HepG2 (cell line): ENCODE measurements at regions not wholly inside any gene's neighbourhood (a gene's known extent, or its start where the extent isn't known, plus 50 kb on each side); places are given as distances from the start of the nearest gene placed in this dataset.

Experiments used
- ATAC-seq: fragments of 200-7000 bp; cut with Tn5 transposase; 3 replicates; pipeline ENCODE4 v1.9.1; 2020; ENCODE audit warnings: mild to moderate bottlenecking, moderate library complexity
- BruUV-seq: library from RNA; stranded (reverse); fragments of 400-500 nt; replicated peaks from 2 replicates; lab custom pipeline; 2021; lab: Mats Ljungman, UMichigan
- CTCF ChIA-PET: fragments of 300-600 bp; formaldehyde crosslinking; extraction: SDS; loops from one replicate; lab custom pipeline; 2021; ENCODE audit warnings: low total read pairs, inconsistent platforms, low intra/inter-chr PET ratio; lab: Yijun Ruan, JAX
- POLR2A ChIA-PET: fragments of 350-600 bp; sonication (Branson Sonifier 250); formaldehyde crosslinking; loops from one replicate; lab custom pipeline; 2020; ENCODE audit warnings: antibody characterized with exemption, inconsistent platforms; lab: Yijun Ruan, JAX
- DNase-seq: peaks from one replicate; pipeline ENCODE4 v3.0.0-alpha.2; 2015; ENCODE audit warnings: low spot score
- FAIRE-seq: peaks from 3 replicates; lab custom pipeline; 2011; peaks lifted over from hg19 to GRCh38; lab: Jason Lieb, UNC
- H2AFZ ChIP-seq: one replicate; pipeline ENCODE4 v1.6.1; 2011; ENCODE audit warnings: low read length, inconsistent platforms
- H3K27ac ChIP-seq: fragments of 300-600 bp; 3 replicates; pipeline ENCODE4 v1.8.0; 2011; ENCODE audit warnings: mixed run types, mild to moderate bottlenecking, mixed read lengths, low read length, inconsistent platforms; ENCODE audit not compliant: insufficient read depth; ENCODE audit errors: extremely low read length
- H3K27me3 ChIP-seq, 2 experiments: fragments of 200-600 bp in 1 of 2; 2 replicates in 1 of 2; 3 replicates in 1 of 2; pipeline versions ENCODE4 v1.6.0 to v1.8.0; 2011; ENCODE audit warnings: low read length in 2 of 2, mild to moderate bottlenecking in 2 of 2, moderate library complexity in 2 of 2, inconsistent platforms in 1 of 2; ENCODE audit not compliant: insufficient read depth in 2 of 2, control insufficient read depth in 1 of 2
- H3K36me3 ChIP-seq, 2 experiments: fragments of 200-600 bp in 1 of 2; replicated peaks in 1 of 2; 2 replicates in 1 of 2; 3 replicates in 1 of 2; pipeline versions ENCODE4 v1.5.1 to v1.8.0; 2011; ENCODE audit warnings: low read length in 2 of 2, inconsistent platforms in 1 of 2; ENCODE audit not compliant: insufficient read depth in 2 of 2, control insufficient read depth in 1 of 2
- H3K4me1 ChIP-seq: 2 replicates; pipeline ENCODE4 v1.5.1; 2012; ENCODE audit warnings: low read length, inconsistent platforms; ENCODE audit not compliant: insufficient read depth
- H3K4me2 ChIP-seq: 2 replicates; pipeline ENCODE4 v1.6.0; 2011; ENCODE audit warnings: low read depth, low read length, inconsistent platforms
- H3K4me3 ChIP-seq, 3 experiments: fragments of 200-600 bp in 1 of 3; sonication (generic), shearing (Covaris generic) in 1 of 3; replicated peaks in 1 of 3; 2 replicates each; pipeline ENCODE4 v1.5.1; 2011 to 2016; ENCODE audit warnings: low read length in 3 of 3, inconsistent platforms in 2 of 3, low read depth in 2 of 3, mild to moderate bottlenecking in 2 of 3, control low read depth in 1 of 3, mixed read lengths in 1 of 3; ENCODE audit not compliant: insufficient read depth in 1 of 3
- H3K79me2 ChIP-seq: one replicate; pipeline ENCODE4 v1.6.1; 2011; ENCODE audit warnings: low read length, inconsistent platforms; ENCODE audit not compliant: insufficient read depth
- H3K9ac ChIP-seq: 2 replicates; pipeline ENCODE4 v1.6.0; 2011; ENCODE audit warnings: mild to moderate bottlenecking, low read depth, low read length, inconsistent platforms; ENCODE audit not compliant: insufficient read depth
- H3K9me3 ChIP-seq: 2 replicates; pipeline ENCODE4 v1.5.1; 2012; ENCODE audit warnings: mild to moderate bottlenecking, low read length
- H4K20me1 ChIP-seq: 2 replicates; pipeline ENCODE4 v1.6.0; 2011; ENCODE audit warnings: inconsistent platforms, mild to moderate bottlenecking, low read length, moderate library complexity; ENCODE audit not compliant: insufficient read depth
- ATAD3A ChIP-seq: sonication (generic); formaldehyde crosslinking; IDR thresholded peaks from 2 replicates; pipeline ENCODE4 v1.4.0; 2020; ENCODE audit warnings: missing genetic modification reagents
- E2F1 ChIP-seq: sonication (generic); formaldehyde crosslinking; IDR thresholded peaks from 2 replicates; pipeline ENCODE4 v1.5.0; 2020; ENCODE audit warnings: missing genetic modification reagents
- FOXA3 ChIP-seq: IDR thresholded peaks from 2 replicates; pipeline ENCODE4 v1.6.1; 2016; ENCODE audit warnings: missing genetic modification reagents, missing compliant biosample characterization
- FOXO1 ChIP-seq: sonication (generic); formaldehyde crosslinking; IDR thresholded peaks from 2 replicates; pipeline ENCODE4 v1.4.0; 2020; ENCODE audit warnings: missing genetic modification reagents
- GLMP ChIP-seq: sonication (generic); formaldehyde crosslinking; IDR thresholded peaks from 2 replicates; pipeline ENCODE4 v1.9.0; 2021; ENCODE audit warnings: missing genetic modification reagents, mild to moderate bottlenecking, borderline replicate concordance
- HNRNPH1 ChIP-seq: fragments of 200-400 bp; formaldehyde crosslinking; optimal IDR thresholded peaks from 2 replicates; pipeline ENCODE3; 2017; ENCODE audit warnings: mild to moderate bottlenecking, low read depth, low read length
- MAFG ChIP-seq: sonication (generic); formaldehyde crosslinking; IDR thresholded peaks from 2 replicates; pipeline ENCODE4 v1.5.1; 2020; ENCODE audit warnings: mild to moderate bottlenecking, missing genetic modification reagents
- MED13 ChIP-seq: sonication (generic); formaldehyde crosslinking; IDR thresholded peaks from 2 replicates; pipeline ENCODE4 v1.5.0; 2020; ENCODE audit warnings: missing genetic modification reagents
- NRL ChIP-seq: sonication (generic); formaldehyde crosslinking; IDR thresholded peaks from 2 replicates; pipeline ENCODE4 v1.5.0; 2020; ENCODE audit warnings: missing genetic modification reagents, mild to moderate bottlenecking, moderate library complexity, borderline replicate concordance
- RAD51 ChIP-seq: fragments of 450-650 bp; IDR thresholded peaks from 2 replicates; pipeline ENCODE4 v1.6.1; 2016; ENCODE audit warnings: borderline replicate concordance
- REL ChIP-seq: sonication (generic); formaldehyde crosslinking; conservative IDR thresholded peaks from 2 replicates; pipeline ENCODE4 v1.8.0; 2022; ENCODE audit warnings: mild to moderate bottlenecking, missing genetic modification reagents, moderate library complexity
- SMARCC2 ChIP-seq: fragments of 450-650 bp; IDR thresholded peaks from 2 replicates; pipeline ENCODE4 v1.6.1; 2017; ENCODE audit warnings: antibody characterized with exemption, mild to moderate bottlenecking
- SOX5 ChIP-seq: IDR thresholded peaks from 2 replicates; pipeline ENCODE4 v1.6.1; 2016; ENCODE audit warnings: borderline replicate concordance
- STAG1 ChIP-seq: sonication (generic); formaldehyde crosslinking; IDR thresholded peaks from 2 replicates; pipeline ENCODE4 v1.4.0; 2020; ENCODE audit warnings: missing genetic modification reagents
- ZNF749 ChIP-seq: sonication (generic); formaldehyde crosslinking; IDR thresholded peaks from 2 replicates; pipeline ENCODE4 v1.8.0; 2022; ENCODE audit warnings: mild to moderate bottlenecking, missing genetic modification reagents, moderate library complexity, borderline replicate concordance
- ZNF883 ChIP-seq: sonication (generic); formaldehyde crosslinking; IDR thresholded peaks from 2 replicates; pipeline ENCODE4 v1.5.1; 2020; ENCODE audit warnings: mild to moderate bottlenecking, missing genetic modification reagents; ENCODE audit errors: not compliant biosample characterization
- WGBS: methylation state at CpG from one replicate; pipeline ENCODE4 v1.1.6; 2017; ENCODE audit warnings: low lambda C conversion rate; 5-methylcytosine and 5-hydroxymethylcytosine counted together
- in situ Hi-C: cut with HindIII; loops from 2 replicates; pipeline ENCODE4 v1.10.0; 2017; ENCODE audit warnings: low pct_unique_long_range_greater_than_20kb; ENCODE audit not compliant: extremely low pct_ligation_motif_present
- intact Hi-C: fragments of 100-400 bp; cut with micrococcal nuclease; formaldehyde crosslinking; loops from one replicate; pipeline ENCODE4 v1.10.0; 2022; ENCODE audit not compliant: unreplicated experiment

- ATAC-seq = no peak
- Histone ChIP-seq H3K4me1 (no peaks in the 10 kb centered on the region), H3K27ac (no peak overlapping the region), H2AFZ (no peak overlapping the region), H3K36me3 (no peaks in the 10 kb centered on the region), H3K27me3 (no peaks in the 10 kb centered on the region), H3K9me3 (no peaks in the 10 kb centered on the region), H3K9ac (no peak overlapping the region), H3K4me3 (no peak overlapping the region), H4K20me1 (no peaks in the 10 kb centered on the region), H3K79me2 (no peaks in the 10 kb centered on the region), H3K4me2 (no peak overlapping the region)
- WGBS = 0% methylated on average over 1 of the region's 1 CpG
- no peak for FAIRE-seq
- TF ChIP-seq RAD51 = no peak
- TF ChIP-seq REL (CRISPR knock-in tag) = no peak
- no peak for TF ChIP-seq MED13 (CRISPR knock-in tag)
- no peak for TF ChIP-seq HNRNPH1
- TF ChIP-seq SOX5 (CRISPR knock-in tag) = no peak
- no peak for TF ChIP-seq FOXO1 (CRISPR knock-in tag)
- no peak for TF ChIP-seq NRL (CRISPR knock-in tag)
- no peak for TF ChIP-seq STAG1 (CRISPR knock-in tag)
- TF ChIP-seq SMARCC2 = no peak
- no peak for TF ChIP-seq ATAD3A (CRISPR knock-in tag)
- no peak for TF ChIP-seq ZNF883 (CRISPR knock-in tag)
- TF ChIP-seq E2F1 (CRISPR knock-in tag) = no peak
- no peak for TF ChIP-seq GLMP (CRISPR knock-in tag)
- TF ChIP-seq ZNF749 (CRISPR knock-in tag) = no peak
- TF ChIP-seq FOXA3 (CRISPR knock-in tag) = no peak
- TF ChIP-seq MAFG (CRISPR knock-in tag) = no peak
- intact Hi-C loops (no loop called here), in situ Hi-C loops (no loop called here)
- DNase-seq = no peak
- ChIA-PET POLR2A (no interaction called here), CTCF (no interaction called here)
- no TSS peak for BruUV-seq
Observed at GRCh38 chr3:159364511-159364910, 562.7 kb downstream of the MFSD1 start.
